ENCODE measurements at regions not wholly inside any gene's neighbourhood (a gene's known extent, or its start where the extent isn't known, plus 50 kb on each side); places are given as distances from the start of the nearest gene placed in this dataset.

DNA sequence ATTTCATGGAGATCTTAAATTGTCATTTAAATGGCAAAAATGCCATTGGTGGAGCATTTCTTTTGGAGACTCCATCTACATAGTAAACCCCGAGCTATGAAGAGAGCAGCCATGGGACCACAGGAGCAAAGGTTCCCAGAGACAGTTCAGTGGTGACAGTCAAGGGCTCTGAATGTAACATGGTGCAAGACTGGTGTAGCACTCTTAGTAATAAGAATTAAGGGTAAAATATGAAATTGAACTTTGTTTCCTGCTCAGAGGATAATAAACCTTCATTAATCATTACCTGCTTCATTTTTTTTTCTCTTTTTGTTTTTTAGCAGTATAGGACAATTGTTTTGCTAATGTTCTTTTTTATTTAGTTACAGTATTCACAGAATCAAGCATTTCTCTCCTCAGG, 717.5 kb upstream of the POM121L12 start:
- dilution Hi-C loops (cut with HindIII; ENCODE audit: low sequenced_read_pairs, unreplicated experiment) = no loop called here
- ChIA-PET POLR2A (ENCODE audit: unreplicated experiment) (no interaction called here), CTCF (no interaction called here)
- H2AFZ ChIP-seq (replicated peaks; ENCODE audit: low read length, poor library complexity) = no peak overlapping the region
- WGBS, 2 experiments (ENCODE audit: extremely low coverage in 2 of 2, insufficient read length in 1 of 2) = no CpG with 5 or more reads among the region's 1 CpG
- H3K23ac ChIP-seq (ENCODE audit: low read depth, low read length) = no peak overlapping the region
- no peak overlapping the region for H3K56ac ChIP-seq (ENCODE audit: extremely low read depth, insufficient read depth, low read length)
- H3K4me1 ChIP-seq (ENCODE audit: control insufficient read depth, insufficient read depth, low read length) = no peaks in the 10 kb centered on the region
- no peaks in the 10 kb centered on the region for H3K27me3 ChIP-seq (ENCODE audit: control insufficient read depth, insufficient read depth, low read length)
- no peak overlapping the region for H2AK5ac ChIP-seq (ENCODE audit: low read depth, low read length)
- no peaks in the 10 kb centered on the region for H3K9me1 ChIP-seq (ENCODE audit: insufficient read depth, low read length)
- H3K36me3 ChIP-seq (ENCODE audit: control insufficient read depth, insufficient read depth, low read length) = no peaks in the 10 kb centered on the region
- no peak overlapping the region for H4K91ac ChIP-seq (ENCODE audit: insufficient read depth, low read depth, low read length)
- no TSS peak for BruUV-seq (replicated peaks)
- H3K79me1 ChIP-seq (ENCODE audit: low read depth in 1 of 2, low read length in 2 of 2) = no peaks in the 10 kb centered on the region
- peaks cover 7% of the 10 kb centered on the region; the same call in 1 of the 2 replicates for H3K9me3 ChIP-seq (ENCODE audit: control insufficient read depth, insufficient read depth, low read length)
- H2BK120ac ChIP-seq (ENCODE audit: low read depth, low read length) = no peak overlapping the region
- H3K18ac ChIP-seq (ENCODE audit: low read depth, low read length) = no peak overlapping the region
- no peaks in the 10 kb centered on the region for H4K20me1 ChIP-seq (ENCODE audit: insufficient read depth, low read length)
- no peak overlapping the region for H3K9ac ChIP-seq (ENCODE audit: low read depth, low read length)
- H2BK5ac ChIP-seq (ENCODE audit: low read depth, low read length, poor library complexity, severe bottlenecking) = no peak overlapping the region
- H2AK9ac ChIP-seq (replicated peaks; ENCODE audit: low read depth, low read length, poor library complexity) = no peak overlapping the region
- H3K27ac ChIP-seq (ENCODE audit: insufficient read depth, low read length) = no peak overlapping the region
- H4K5ac ChIP-seq (ENCODE audit: low read depth, low read length) = no peak overlapping the region
- in situ Hi-C loops (cut with MboI; ENCODE audit: low sequenced_read_pairs) = no loop called here
- no peak overlapping the region for H3K4me2 ChIP-seq (ENCODE audit: low read depth, low read length)
- no peak overlapping the region for H3K14ac ChIP-seq (replicated peaks; ENCODE audit: low read depth, low read length)
- H3K4ac ChIP-seq (ENCODE audit: low read depth, low read length) = no peak overlapping the region
- DNase-seq = no peak
- no peak overlapping the region for H2BK20ac ChIP-seq (ENCODE audit: low read depth, low read length)
- H3K4me3 ChIP-seq (ENCODE audit: insufficient read depth, low read depth, low read length) = no peak overlapping the region
- TF ChIP-seq NFE2L2 (IDR thresholded peaks at IDR 0.05; ENCODE audit: low read depth, low read length) (no peak), BHLHE40 (IDR thresholded peaks at IDR 0.05; ENCODE audit: low read depth, low read length) (no peak), RFX5 (IDR thresholded peaks at IDR 0.05; ENCODE audit: low read depth, low read length) (no peak), CHD1 (IDR thresholded peaks at IDR 0.05; ENCODE audit: low read depth, low read length) (no peak), RAD21 (IDR thresholded peaks at IDR 0.05; ENCODE audit: low read length) (no peak), CEBPB (IDR thresholded peaks at IDR 0.05; ENCODE audit: low read depth, low read length) (no peak), MAFK (IDR thresholded peaks at IDR 0.05; ENCODE audit: low read depth, low read length) (no peak), MXI1 (IDR thresholded peaks at IDR 0.05; ENCODE audit: borderline replicate concordance, low read depth, low read length) (no peak), MAZ (IDR thresholded peaks at IDR 0.05; ENCODE audit: borderline replicate concordance, low read depth, low read length) (no peak), POLR2A (IDR thresholded peaks at IDR 0.05; ENCODE audit: low read depth, low read length) (no peak), FOS (IDR thresholded peaks at IDR 0.05; ENCODE audit: low read depth, low read length) (no peak), SMC3 (IDR thresholded peaks at IDR 0.05; ENCODE audit: low read depth, low read length) (no peak), RCOR1 (IDR thresholded peaks at IDR 0.05; ENCODE audit: insufficient replicate concordance, low read length) (no peak)
- TF ChIP-seq, protein P1, sequence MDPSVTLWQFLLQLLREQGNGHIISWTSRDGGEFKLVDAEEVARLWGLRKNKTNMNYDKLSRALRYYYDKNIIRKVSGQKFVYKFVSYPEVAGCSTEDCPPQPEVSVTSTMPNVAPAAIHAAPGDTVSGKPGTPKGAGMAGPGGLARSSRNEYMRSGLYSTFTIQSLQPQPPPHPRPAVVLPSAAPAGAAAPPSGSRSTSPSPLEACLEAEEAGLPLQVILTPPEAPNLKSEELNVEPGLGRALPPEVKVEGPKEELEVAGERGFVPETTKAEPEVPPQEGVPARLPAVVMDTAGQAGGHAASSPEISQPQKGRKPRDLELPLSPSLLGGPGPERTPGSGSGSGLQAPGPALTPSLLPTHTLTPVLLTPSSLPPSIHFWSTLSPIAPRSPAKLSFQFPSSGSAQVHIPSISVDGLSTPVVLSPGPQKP (IDR thresholded peaks at IDR 0.05; ENCODE audit: borderline replicate concordance, low read depth, low read length) = no peak
- TF ChIP-seq, protein P2, sequence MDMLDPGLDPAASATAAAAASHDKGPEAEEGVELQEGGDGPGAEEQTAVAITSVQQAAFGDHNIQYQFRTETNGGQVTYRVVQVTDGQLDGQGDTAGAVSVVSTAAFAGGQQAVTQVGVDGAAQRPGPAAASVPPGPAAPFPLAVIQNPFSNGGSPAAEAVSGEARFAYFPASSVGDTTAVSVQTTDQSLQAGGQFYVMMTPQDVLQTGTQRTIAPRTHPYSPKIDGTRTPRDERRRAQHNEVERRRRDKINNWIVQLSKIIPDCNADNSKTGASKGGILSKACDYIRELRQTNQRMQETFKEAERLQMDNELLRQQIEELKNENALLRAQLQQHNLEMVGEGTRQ (IDR thresholded peaks at IDR 0.05; ENCODE audit: low read depth, low read length) = no peak
- TF ChIP-seq, protein P3, sequence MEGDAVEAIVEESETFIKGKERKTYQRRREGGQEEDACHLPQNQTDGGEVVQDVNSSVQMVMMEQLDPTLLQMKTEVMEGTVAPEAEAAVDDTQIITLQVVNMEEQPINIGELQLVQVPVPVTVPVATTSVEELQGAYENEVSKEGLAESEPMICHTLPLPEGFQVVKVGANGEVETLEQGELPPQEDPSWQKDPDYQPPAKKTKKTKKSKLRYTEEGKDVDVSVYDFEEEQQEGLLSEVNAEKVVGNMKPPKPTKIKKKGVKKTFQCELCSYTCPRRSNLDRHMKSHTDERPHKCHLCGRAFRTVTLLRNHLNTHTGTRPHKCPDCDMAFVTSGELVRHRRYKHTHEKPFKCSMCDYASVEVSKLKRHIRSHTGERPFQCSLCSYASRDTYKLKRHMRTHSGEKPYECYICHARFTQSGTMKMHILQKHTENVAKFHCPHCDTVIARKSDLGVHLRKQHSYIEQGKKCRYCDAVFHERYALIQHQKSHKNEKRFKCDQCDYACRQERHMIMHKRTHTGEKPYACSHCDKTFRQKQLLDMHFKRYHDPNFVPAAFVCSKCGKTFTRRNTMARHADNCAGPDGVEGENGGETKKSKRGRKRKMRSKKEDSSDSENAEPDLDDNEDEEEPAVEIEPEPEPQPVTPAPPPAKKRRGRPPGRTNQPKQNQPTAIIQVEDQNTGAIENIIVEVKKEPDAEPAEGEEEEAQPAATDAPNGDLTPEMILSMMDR (conservative IDR thresholded peaks at IDR 0.05; ENCODE audit: low read depth, low read length) = no peak
- ATAC-seq (ENCODE audit: low read depth) = no peak
- intact Hi-C loops (cut with micrococcal nuclease) = no loop called here
- H2BK15ac ChIP-seq (ENCODE audit: low read depth, low read length) = no peak overlapping the region
- no peak overlapping the region for H4K8ac ChIP-seq (ENCODE audit: low read depth in 2 of 2, low read length in 2 of 2)
